ENCODE measurements at regions not wholly inside any gene's neighbourhood (a gene's known extent, or its start where the extent isn't known, plus 50 kb on each side); places are given as distances from the start of the nearest gene placed in this dataset.

GRCh38 chr11:97996762-97997161 lies 1024.0 kb upstream of the CNTN5 start:
- H3K36me3 ChIP-seq (replicated peaks in 1 of 2; ENCODE audit: control insufficient read depth in 1 of 2, insufficient read depth in 2 of 2, low read length in 2 of 2), result no peaks in the 10 kb centered on the region
- H3K9ac ChIP-seq (ENCODE audit: insufficient read depth, low read length, poor library complexity, severe bottlenecking), result no peak overlapping the region
- H4K20me1 ChIP-seq (ENCODE audit: insufficient read depth, low read length), result no peaks in the 10 kb centered on the region
- H3K4me3 Mint-ChIP-seq, result no peak overlapping the region
- H3K36me3 Mint-ChIP-seq, result no peaks in the 10 kb centered on the region
- no peak overlapping the region for H3K4me3 ChIP-seq (replicated peaks in 1 of 3; ENCODE audit: low read depth in 2 of 3, low read length in 3 of 3)
- no peak overlapping the region for H3K27ac ChIP-seq (ENCODE audit: low read depth in 1 of 2, low read length in 2 of 2)
- no peaks in the 10 kb centered on the region for H3K4me1 ChIP-seq (ENCODE audit: control insufficient read depth in 1 of 2, insufficient read depth in 2 of 2, low read length in 2 of 2)
- intact Hi-C loops (cut with micrococcal nuclease), result loop anchor here in 1 of 2 donors (10.0 kb wide), 1 partner anchor 52 kb away; no protein-coding TSS in a partner anchor
- WGBS (ENCODE audit: insufficient coverage), result no CpG with 5 or more reads among the region's 3 CpGs
- no peak overlapping the region for H3K4me2 ChIP-seq (replicated peaks; ENCODE audit: extremely low read depth, low read length, poor library complexity, severe bottlenecking)
- H3K9me3 ChIP-seq (replicated peaks in 1 of 2; ENCODE audit: control insufficient read depth in 1 of 2, insufficient read depth in 1 of 2, low read length in 2 of 2), result peaks cover 0 to 3% of the 10 kb centered on the region in 2 donors
- H3K79me2 ChIP-seq (ENCODE audit: insufficient read depth, low read length), result no peaks in the 10 kb centered on the region
- no peaks in the 10 kb centered on the region for H3K27me3 ChIP-seq (ENCODE audit: control insufficient read depth in 2 of 2, insufficient read depth in 2 of 2, low read length in 2 of 2)
- TF ChIP-seq CTCF (IDR thresholded peaks at IDR 0.05), result no peak
- H3K27ac Mint-ChIP-seq, result no peak overlapping the region
- H3K9me3 Mint-ChIP-seq, result peaks cover 0 to 6% (median 2%) of the 10 kb centered on the region in 7 donors
- no peaks in the 10 kb centered on the region for H3K27me3 Mint-ChIP-seq (ENCODE audit: low read depth in 3 of 3)
- DNase-seq, result no peak
- no peak overlapping the region for H2AFZ ChIP-seq (ENCODE audit: insufficient read depth, low read depth, low read length, poor library complexity, severe bottlenecking)
- H3K4me1 Mint-ChIP-seq, result no peaks in the 10 kb centered on the region

- H3K36me3 ChIP-seq (replicated peaks in 1 of 2; ENCODE audit: control insufficient read depth in 1 of 2, insufficient read depth in 2 of 2, low read length in 2 of 2), result no peaks in the 10 kb centered on the region
- no peak overlapping the region for H3K9ac ChIP-seq (ENCODE audit: insufficient read depth, low read length, poor library complexity, severe bottlenecking)
- Mint-ChIP-seq H3K4me1 (no peaks in the 10 kb centered on the region), H3K27me3 (ENCODE audit: low read depth in 3 of 3) (no peaks in the 10 kb centered on the region), H3K27ac (no peak overlapping the region), H3K4me3 (no peak overlapping the region), H3K36me3 (no peaks in the 10 kb centered on the region), H3K9me3 (peaks cover 0 to 6% (median 0%) of the 10 kb centered on the region in 7 donors)
- H3K4me3 ChIP-seq (replicated peaks in 1 of 3; ENCODE audit: low read depth in 2 of 3, low read length in 3 of 3), result no peak overlapping the region
- H3K4me1 ChIP-seq (ENCODE audit: control insufficient read depth in 1 of 2, insufficient read depth in 2 of 2, low read length in 2 of 2), result no peaks in the 10 kb centered on the region
- H3K27ac ChIP-seq (ENCODE audit: low read depth in 1 of 2, low read length in 2 of 2), result no peak overlapping the region
- no CpG with 5 or more reads among the region's 1 CpG for WGBS (ENCODE audit: insufficient coverage)
- no peaks in the 10 kb centered on the region for H3K27me3 ChIP-seq (ENCODE audit: control insufficient read depth in 2 of 2, insufficient read depth in 2 of 2, low read length in 2 of 2)
- H2AFZ ChIP-seq (ENCODE audit: insufficient read depth, low read depth, low read length, poor library complexity, severe bottlenecking), result no peak overlapping the region
- no peak overlapping the region for H3K4me2 ChIP-seq (replicated peaks; ENCODE audit: extremely low read depth, low read length, poor library complexity, severe bottlenecking)
- H3K9me3 ChIP-seq (replicated peaks in 1 of 2; ENCODE audit: control insufficient read depth in 1 of 2, insufficient read depth in 1 of 2, low read length in 2 of 2), result no peaks in the 10 kb centered on the region
- H4K20me1 ChIP-seq (ENCODE audit: insufficient read depth, low read length), result no peaks in the 10 kb centered on the region
- intact Hi-C loops (cut with micrococcal nuclease), result no loop called here
- no peak for DNase-seq
- H3K79me2 ChIP-seq (ENCODE audit: insufficient read depth, low read length), result no peaks in the 10 kb centered on the region
- no peak for TF ChIP-seq CTCF (IDR thresholded peaks at IDR 0.05)
These were observed 1017.0 kb upstream of the CNTN5 start for GRCh38 chr11:98003606-98004371.

All from CD14-positive monocyte (primary cell).